Fibroblast of skin of back (primary cell): ENCODE measurements at regions not wholly inside any gene's neighbourhood (a gene's known extent, or its start where the extent isn't known, plus 50 kb on each side); places are given as distances from the start of the nearest gene placed in this dataset.

Experiments
- DNase-seq: peaks from one replicate; pipeline ENCODE4 v3.0.0-alpha.2; 2013

GRCh38 chr1:163406772-163407171, 85.0 kb downstream of the NUF2 start:
- no peak for DNase-seq

GRCh38 chr1:163408262-163408661, 86.5 kb downstream of the NUF2 start:
- no peak for DNase-seq

GRCh38 chr1:163410073-163410999, 88.6 kb downstream of the NUF2 start:
- peak; percentile 54 for DNase-seq

GRCh38 chr1:163412221-163412620, 90.5 kb downstream of the NUF2 start:
- DNase-seq, result no peak

GRCh38 chr1:163414778-163415177, 93.0 kb downstream of the NUF2 start:
- no peak for DNase-seq

GRCh38 chr1:163421701-163422100, 99.9 kb downstream of the NUF2 start:
- DNase-seq, result no peak

- no peak for DNase-seq
Observed at GRCh38 chr1:163422738-163423404, 101.1 kb downstream of the NUF2 start.

GRCh38 chr1:163426505-163427251, 104.9 kb downstream of the NUF2 start:
- DNase-seq, result no peak

GRCh38 chr1:163427279-163427678, 105.5 kb downstream of the NUF2 start:
- no peak for DNase-seq

- no peak for DNase-seq
Observed at GRCh38 chr1:163436140-163436812, 114.5 kb downstream of the NUF2 start.

GRCh38 chr1:163439471-163439870, 117.7 kb downstream of the NUF2 start:
- DNase-seq, result no peak

GRCh38 chr1:163440090-163440489, 118.3 kb downstream of the NUF2 start:
- no peak for DNase-seq

- no peak for DNase-seq
Observed at GRCh38 chr1:163442231-163442879, 120.6 kb downstream of the NUF2 start.

- no peak for DNase-seq
Observed at GRCh38 chr1:163442895-163443294, 121.1 kb downstream of the NUF2 start.

- no peak for DNase-seq
Observed at GRCh38 chr1:163443863-163444262, 122.1 kb downstream of the NUF2 start.

- DNase-seq, result no peak
Observed at GRCh38 chr1:163444665-163445064, 122.9 kb downstream of the NUF2 start.

GRCh38 chr1:163450986-163451385, 129.2 kb downstream of the NUF2 start:
- no peak for DNase-seq

- DNase-seq, result no peak
Observed at GRCh38 chr1:163459539-163459938, 137.8 kb downstream of the NUF2 start.

- no peak for DNase-seq
Observed at GRCh38 chr1:163467289-163467688, 145.5 kb downstream of the NUF2 start.

GRCh38 chr1:163471779-163472650, 150.3 kb downstream of the NUF2 start:
- no peak for DNase-seq

GRCh38 chr1:163472651-163473248, 151.0 kb downstream of the NUF2 start:
- no peak for DNase-seq
